GM21447 (cell line): ENCODE measurements at regions not wholly inside any gene's neighbourhood (a gene's known extent, or its start where the extent isn't known, plus 50 kb on each side); places are given as distances from the start of the nearest gene placed in this dataset.

ENCODE experiments used
- ATAC-seq: cut with Tn5 transposase; IDR thresholded peaks from one replicate; pipeline ENCODE4 v1.9.1; 2021; ENCODE audit not compliant: unreplicated experiment

GRCh38 chr20:7387638-7388193 lies 552.5 kb downstream of the HAO1 start:
- ATAC-seq = no peak

- ATAC-seq = no peak
These were observed 551.0 kb downstream of the HAO1 start for GRCh38 chr20:7389216-7389615.

GRCh38 chr20:7392542-7393206 lies 547.6 kb downstream of the HAO1 start:
- ATAC-seq = no peak

- ATAC-seq = no peak
These were observed 541.1 kb downstream of the HAO1 start for GRCh38 chr20:7399114-7399513.

- no peak for ATAC-seq
These were observed 540.7 kb downstream of the HAO1 start for GRCh38 chr20:7399575-7399974.

- ATAC-seq = no peak
These were observed 533.6 kb downstream of the HAO1 start for GRCh38 chr20:7406671-7407070.

GRCh38 chr20:7410150-7410549 lies 530.1 kb downstream of the HAO1 start:
- ATAC-seq = no peak

GRCh38 chr20:7411075-7411474 lies 529.2 kb downstream of the HAO1 start:
- ATAC-seq = no peak

- ATAC-seq = no peak
These were observed 524.8 kb downstream of the HAO1 start for GRCh38 chr20:7415427-7415826.

- ATAC-seq = no peak
These were observed 523.9 kb downstream of the HAO1 start for GRCh38 chr20:7416382-7416781.

- ATAC-seq = no peak
These were observed 519.9 kb downstream of the HAO1 start for GRCh38 chr20:7420345-7420744.

- ATAC-seq = no peak
These were observed 513.3 kb downstream of the HAO1 start for GRCh38 chr20:7426890-7427496.

GRCh38 chr20:7428946-7429345 lies 511.3 kb downstream of the HAO1 start:
- no peak for ATAC-seq

GRCh38 chr20:7432612-7433011 lies 507.6 kb downstream of the HAO1 start:
- ATAC-seq = no peak

- no peak for ATAC-seq
These were observed 502.9 kb downstream of the HAO1 start for GRCh38 chr20:7437311-7437710.

- ATAC-seq = no peak
These were observed 491.0 kb downstream of the HAO1 start for GRCh38 chr20:7449269-7449668.

- ATAC-seq = no peak
These were observed 487.4 kb downstream of the HAO1 start for GRCh38 chr20:7452890-7453289.

GRCh38 chr20:7454047-7454446 lies 486.2 kb downstream of the HAO1 start:
- ATAC-seq = no peak

GRCh38 chr20:7458459-7458858 lies 481.8 kb downstream of the HAO1 start:
- ATAC-seq = no peak

- no peak for ATAC-seq
These were observed 481.2 kb downstream of the HAO1 start for GRCh38 chr20:7459083-7459482.

- no peak for ATAC-seq
These were observed 477.0 kb downstream of the HAO1 start for GRCh38 chr20:7463290-7463689.

GRCh38 chr20:7470912-7471311 lies 469.3 kb downstream of the HAO1 start:
- no peak for ATAC-seq

GRCh38 chr20:7490288-7490687 lies 450.0 kb downstream of the HAO1 start:
- no peak for ATAC-seq
